RWPE2 (cell line): ENCODE measurements at regions not wholly inside any gene's neighbourhood (a gene's known extent, or its start where the extent isn't known, plus 50 kb on each side); places are given as distances from the start of the nearest gene placed in this dataset.

ENCODE experiments used
- ATAC-seq: fragments of 200-7000 bp; cut with Tn5 transposase; 3 replicates; pipeline ENCODE4 v1.9.1; 2021; ENCODE audit warnings: low read depth
- DNase-seq: peaks from one replicate; pipeline ENCODE4 v3.0.0-alpha.2; 2020; ENCODE audit warnings: low spot score
- H3K27ac ChIP-seq: fragments of 450-650 bp; 2 replicates; pipeline ENCODE4 v1.5.1; 2017; ENCODE audit warnings: mild to moderate bottlenecking; ENCODE audit not compliant: poor library complexity, severe bottlenecking
- H3K27me3 ChIP-seq: fragments of 250-450 bp; sonication (Bioruptor Pico); 2 replicates; pipeline ENCODE4 v1.5.1; 2021; ENCODE audit warnings: mild to moderate bottlenecking, moderate library complexity; ENCODE audit not compliant: insufficient read depth, poor library complexity, severe bottlenecking
- H3K36me3 ChIP-seq: fragments of 250-450 bp; sonication (Bioruptor Pico); 2 replicates; pipeline ENCODE4 v1.5.1; 2020; ENCODE audit warnings: low read depth, mild to moderate bottlenecking, moderate library complexity
- H3K4me1 ChIP-seq: fragments of 250-450 bp; sonication (Bioruptor Pico); 2 replicates; pipeline ENCODE4 v1.5.1; 2021; ENCODE audit warnings: mild to moderate bottlenecking, moderate library complexity; ENCODE audit not compliant: insufficient read depth, poor library complexity, severe bottlenecking
- H3K4me3 ChIP-seq: fragments of 250-450 bp; sonication (Bioruptor Pico); 2 replicates; pipeline ENCODE4 v1.5.1; 2021; ENCODE audit warnings: mild to moderate bottlenecking, moderate library complexity; ENCODE audit not compliant: severe bottlenecking
- H3K9me3 ChIP-seq: fragments of 250-450 bp; sonication (Bioruptor Pico); 2 replicates; pipeline ENCODE4 v1.5.1; 2021; ENCODE audit warnings: mild to moderate bottlenecking, moderate library complexity; ENCODE audit not compliant: severe bottlenecking
- TF ChIP-seq, protein P1 (sequence below): fragments of 450-650 bp; IDR thresholded peaks from one replicate; pipeline ENCODE4 v1.5.1; 2017; ENCODE audit warnings: mild to moderate bottlenecking, moderate library complexity; ENCODE audit not compliant: poor library complexity, severe bottlenecking

DNA sequence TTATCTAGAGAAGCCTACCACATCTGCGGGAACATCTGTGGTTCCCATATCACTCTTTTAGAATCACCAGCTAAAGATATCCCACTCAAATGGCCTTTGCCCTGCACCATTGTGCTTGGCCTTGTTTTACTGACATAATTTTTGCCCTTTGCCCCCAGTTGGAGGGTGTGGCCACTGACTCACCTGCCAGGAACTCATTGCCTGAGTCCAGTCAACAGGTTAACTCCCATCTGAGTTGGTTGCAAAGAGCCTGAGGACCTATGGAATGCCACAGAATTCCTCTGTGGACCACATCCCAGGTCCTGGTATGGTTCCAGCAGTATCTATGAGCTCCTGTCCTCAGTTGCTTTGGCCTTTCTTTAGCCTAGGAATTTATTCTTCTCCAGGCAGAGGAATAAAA lies 55.7 kb upstream of the PTGR2 start:
- peaks cover 29% of the 10 kb centered on the region for H3K4me1 ChIP-seq
- H3K9me3 ChIP-seq = no peaks in the 10 kb centered on the region
- peak overlapping the region; percentile 56 for H3K27ac ChIP-seq
- DNase-seq (peak; percentile 89), ATAC-seq (peak; percentile 96)
- TF ChIP-seq, protein P1, sequence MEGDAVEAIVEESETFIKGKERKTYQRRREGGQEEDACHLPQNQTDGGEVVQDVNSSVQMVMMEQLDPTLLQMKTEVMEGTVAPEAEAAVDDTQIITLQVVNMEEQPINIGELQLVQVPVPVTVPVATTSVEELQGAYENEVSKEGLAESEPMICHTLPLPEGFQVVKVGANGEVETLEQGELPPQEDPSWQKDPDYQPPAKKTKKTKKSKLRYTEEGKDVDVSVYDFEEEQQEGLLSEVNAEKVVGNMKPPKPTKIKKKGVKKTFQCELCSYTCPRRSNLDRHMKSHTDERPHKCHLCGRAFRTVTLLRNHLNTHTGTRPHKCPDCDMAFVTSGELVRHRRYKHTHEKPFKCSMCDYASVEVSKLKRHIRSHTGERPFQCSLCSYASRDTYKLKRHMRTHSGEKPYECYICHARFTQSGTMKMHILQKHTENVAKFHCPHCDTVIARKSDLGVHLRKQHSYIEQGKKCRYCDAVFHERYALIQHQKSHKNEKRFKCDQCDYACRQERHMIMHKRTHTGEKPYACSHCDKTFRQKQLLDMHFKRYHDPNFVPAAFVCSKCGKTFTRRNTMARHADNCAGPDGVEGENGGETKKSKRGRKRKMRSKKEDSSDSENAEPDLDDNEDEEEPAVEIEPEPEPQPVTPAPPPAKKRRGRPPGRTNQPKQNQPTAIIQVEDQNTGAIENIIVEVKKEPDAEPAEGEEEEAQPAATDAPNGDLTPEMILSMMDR = no peak
- no peak overlapping the region for H3K4me3 ChIP-seq
- no peaks in the 10 kb centered on the region for H3K36me3 ChIP-seq
- H3K27me3 ChIP-seq = no peaks in the 10 kb centered on the region

DNA sequence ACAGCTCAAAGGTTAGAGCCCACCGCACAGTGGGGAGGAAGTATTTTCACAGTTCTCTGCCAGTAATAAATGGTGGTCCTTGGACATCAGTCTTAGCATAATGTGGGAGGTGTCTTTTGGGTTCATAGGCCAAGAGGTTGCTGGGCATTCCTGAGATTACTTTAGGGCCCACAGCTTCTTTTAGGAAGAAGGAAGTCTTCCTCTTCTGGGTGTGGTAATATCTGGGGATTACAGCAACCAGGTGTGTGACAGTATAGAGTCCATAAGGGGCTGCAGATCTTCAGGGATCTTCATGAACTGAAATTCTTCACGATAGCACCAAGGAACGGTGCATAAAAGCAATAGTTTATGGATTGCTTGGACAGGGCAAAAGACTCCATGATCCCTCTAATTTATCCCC lies 56.2 kb upstream of the PTGR2 start:
- ATAC-seq (no peak), DNase-seq (no peak)
- peaks cover 34% of the 10 kb centered on the region for H3K4me1 ChIP-seq
- no peaks in the 10 kb centered on the region for H3K27me3 ChIP-seq
- H3K4me3 ChIP-seq = no peak overlapping the region
- no peaks in the 10 kb centered on the region for H3K9me3 ChIP-seq
- H3K36me3 ChIP-seq = no peaks in the 10 kb centered on the region
- peak overlapping the region; percentile 56 for H3K27ac ChIP-seq
- TF ChIP-seq, protein P1 = no peak

DNA sequence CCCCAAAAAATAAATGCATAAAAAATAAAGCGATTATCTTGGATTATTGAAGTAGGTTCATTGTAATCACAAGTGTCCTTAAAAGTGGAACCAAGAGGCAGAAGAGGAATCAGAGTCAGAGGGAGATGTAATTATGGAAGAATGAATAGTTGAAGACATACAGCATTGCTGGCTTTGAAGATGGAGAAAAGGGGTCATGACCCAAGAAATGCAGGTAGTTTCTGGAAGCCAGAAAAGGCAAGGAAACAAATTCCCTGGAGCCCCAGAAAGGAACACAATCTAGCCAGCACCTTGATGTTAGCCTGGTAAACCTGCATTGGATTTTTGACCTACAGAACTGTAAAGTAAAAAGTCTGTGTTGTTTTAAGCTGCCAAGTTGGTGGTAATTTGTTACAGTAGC lies 57.5 kb upstream of the PTGR2 start:
- H3K9me3 ChIP-seq = no peaks in the 10 kb centered on the region
- H3K27ac ChIP-seq = peak overlapping the region; percentile 56
- H3K4me1 ChIP-seq = peaks cover 47% of the 10 kb centered on the region
- TF ChIP-seq, protein P1 = no peak
- no peaks in the 10 kb centered on the region for H3K27me3 ChIP-seq
- no peak for ATAC-seq
- no peak for DNase-seq
- no peaks in the 10 kb centered on the region for H3K36me3 ChIP-seq
- H3K4me3 ChIP-seq = no peak overlapping the region

DNA sequence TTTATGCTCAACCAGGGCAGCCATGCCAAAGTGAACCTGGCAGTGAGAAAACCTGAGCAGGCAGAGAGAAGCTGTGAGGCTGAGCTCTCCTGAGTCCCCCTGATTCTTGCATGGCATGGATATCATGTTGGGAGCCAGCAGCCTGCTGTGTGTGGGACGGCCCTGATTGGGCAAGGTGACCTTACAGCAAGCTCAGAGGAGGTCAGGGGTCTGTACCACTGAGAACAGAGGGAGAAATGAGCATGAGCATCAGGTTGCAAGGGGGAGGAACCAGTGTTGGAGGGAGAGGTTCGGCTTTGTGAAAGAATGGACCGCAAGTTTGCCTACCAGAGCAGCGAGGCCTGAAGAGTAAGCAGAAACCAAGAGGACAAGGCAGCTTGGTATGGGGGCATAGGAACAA lies 59.1 kb upstream of the PTGR2 start:
- ATAC-seq = no peak
- H3K27me3 ChIP-seq = no peaks in the 10 kb centered on the region
- H3K27ac ChIP-seq = no peak overlapping the region
- TF ChIP-seq, protein P1 = no peak
- H3K9me3 ChIP-seq = no peaks in the 10 kb centered on the region
- no peak overlapping the region for H3K4me3 ChIP-seq
- peaks cover 62% of the 10 kb centered on the region for H3K4me1 ChIP-seq
- DNase-seq = peak; percentile 45
- H3K36me3 ChIP-seq = no peaks in the 10 kb centered on the region

DNA sequence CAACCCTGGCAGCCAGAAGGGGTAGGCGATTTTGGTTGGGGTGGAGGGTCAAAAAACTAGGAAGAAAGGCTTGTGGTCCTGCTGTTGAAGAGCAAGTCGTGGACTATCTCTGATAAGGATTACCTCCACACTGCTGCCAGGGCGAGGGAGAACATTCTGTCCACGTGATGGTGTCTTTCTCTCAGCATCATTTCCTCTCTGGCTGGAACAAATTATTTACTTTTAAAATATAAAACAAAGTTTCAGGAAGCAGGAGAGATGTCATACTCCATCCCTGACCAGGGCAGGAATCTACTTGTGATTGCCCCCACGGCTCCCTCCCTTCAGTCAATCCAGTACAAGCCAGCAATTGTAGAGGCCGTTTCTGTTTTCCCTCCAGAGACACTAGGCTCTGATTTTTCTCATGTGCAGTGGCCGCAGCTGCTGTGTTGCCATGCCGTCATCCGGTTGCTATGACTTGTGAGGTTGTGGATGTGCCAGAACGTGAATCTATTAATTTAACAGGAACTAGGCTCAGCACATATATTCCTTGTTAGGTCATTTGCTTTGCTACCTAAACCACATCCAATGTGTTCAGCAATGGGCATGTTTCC lies 61.5 kb upstream of the PTGR2 start:
- Histone ChIP-seq H3K27ac (peak overlapping the region; percentile 91), H3K27me3 (no peaks in the 10 kb centered on the region), H3K4me3 (no peak overlapping the region), H3K36me3 (no peaks in the 10 kb centered on the region), H3K4me1 (peaks cover 46% of the 10 kb centered on the region), H3K9me3 (no peaks in the 10 kb centered on the region)
- ATAC-seq (peak; percentile 39), DNase-seq (no peak)
- TF ChIP-seq, protein P1 = no peak
